H9 (cell line): ENCODE measurements at regions not wholly inside any gene's neighbourhood (a gene's known extent, or its start where the extent isn't known, plus 50 kb on each side); places are given as distances from the start of the nearest gene placed in this dataset.

Experiments used
- DNase-seq: peaks from one replicate; pipeline ENCODE4 v3.0.0-alpha.2; 2017
- H2AFZ ChIP-seq: one replicate; pipeline ENCODE4 v1.6.1; 2013; ENCODE audit warnings: mild to moderate bottlenecking, low read length, control low read depth, moderate library complexity
- H2AK5ac ChIP-seq: 2 replicates; pipeline ENCODE4 v1.6.1; 2013; ENCODE audit warnings: low read length, control low read depth, mixed read lengths; ENCODE audit not compliant: insufficient read length
- H2BK120ac ChIP-seq: one replicate; pipeline ENCODE4 v1.6.1; 2013; ENCODE audit warnings: low read depth, mild to moderate bottlenecking, low read length, control low read depth, inconsistent platforms; ENCODE audit not compliant: poor library complexity, severe bottlenecking
- H2BK12ac ChIP-seq: 2 replicates; pipeline ENCODE4 v1.6.1; 2013; ENCODE audit warnings: low read length, control low read depth, mixed read lengths, low read depth; ENCODE audit not compliant: insufficient read length
- H2BK15ac ChIP-seq: 2 replicates; pipeline ENCODE4 v1.6.1; 2013; ENCODE audit warnings: low read depth, low read length, control low read depth
- H2BK20ac ChIP-seq: one replicate; pipeline ENCODE4 v1.6.1; 2013; ENCODE audit warnings: low read depth, mild to moderate bottlenecking, low read length, control low read depth, inconsistent platforms; ENCODE audit not compliant: poor library complexity, severe bottlenecking
- H2BK5ac ChIP-seq: 2 replicates; pipeline ENCODE4 v1.6.1; 2013; ENCODE audit warnings: low read length, control low read depth, mixed read lengths; ENCODE audit not compliant: insufficient read length
- H3K14ac ChIP-seq: 2 replicates; pipeline ENCODE4 v1.6.1; 2013; ENCODE audit warnings: low read length, control low read depth; ENCODE audit not compliant: insufficient read depth
- H3K18ac ChIP-seq: 2 replicates; pipeline ENCODE4 v1.6.1; 2013; ENCODE audit warnings: low read depth, mild to moderate bottlenecking, mixed read lengths, low read length, control low read depth; ENCODE audit not compliant: insufficient read length
- H3K23ac ChIP-seq: 2 replicates; pipeline ENCODE4 v1.6.1; 2013; ENCODE audit warnings: low read length, control low read depth, mixed read lengths, low read depth; ENCODE audit not compliant: insufficient read length
- H3K23me2 ChIP-seq: 2 replicates; pipeline ENCODE4 v1.6.1; 2013; ENCODE audit warnings: low read depth, mild to moderate bottlenecking, mixed read lengths, low read length, control low read depth; ENCODE audit not compliant: insufficient read length, poor library complexity, severe bottlenecking
- H3K27ac ChIP-seq: 2 replicates; pipeline ENCODE4 v1.5.1; 2013; ENCODE audit warnings: low read length, control low read depth, mixed read lengths, low read depth; ENCODE audit not compliant: insufficient read length
- H3K27me3 ChIP-seq: 2 replicates; pipeline ENCODE4 v1.6.1; 2013; ENCODE audit warnings: low read length, control low read depth, inconsistent platforms; ENCODE audit not compliant: insufficient read depth
- H3K4ac ChIP-seq: 2 replicates; pipeline ENCODE4 v1.6.1; 2013; ENCODE audit warnings: low read depth, mild to moderate bottlenecking, control low read depth, inconsistent platforms, low read length, moderate library complexity
- H3K4me1 ChIP-seq: 2 replicates; pipeline ENCODE4 v1.6.1; 2013; ENCODE audit warnings: low read length, control low read depth, inconsistent platforms; ENCODE audit not compliant: insufficient read depth
- H3K4me2 ChIP-seq: 2 replicates; pipeline ENCODE4 v1.6.1; 2013; ENCODE audit warnings: low read length, control low read depth, mixed read lengths; ENCODE audit not compliant: insufficient read length, insufficient read depth
- H3K56ac ChIP-seq: 2 replicates; pipeline ENCODE4 v1.6.1; 2013; ENCODE audit warnings: low read depth, mild to moderate bottlenecking, mixed read lengths, low read length, control low read depth; ENCODE audit not compliant: insufficient read length
- H3K79me1 ChIP-seq: 2 replicates; pipeline ENCODE4 v1.6.1; 2013; ENCODE audit warnings: low read depth, mild to moderate bottlenecking, moderate library complexity, low read length, control low read depth, inconsistent platforms; ENCODE audit not compliant: insufficient read depth, poor library complexity, severe bottlenecking
- H3K79me2 ChIP-seq: 2 replicates; pipeline ENCODE4 v1.6.1; 2013; ENCODE audit warnings: low read length, control low read depth, inconsistent platforms; ENCODE audit not compliant: insufficient read depth
- H3K9ac ChIP-seq: 2 replicates; pipeline ENCODE4 v1.6.1; 2013; ENCODE audit warnings: low read length, control low read depth, mixed read lengths; ENCODE audit not compliant: insufficient read length; ENCODE audit errors: extremely low read depth
- H3K9me3 ChIP-seq: one replicate; pipeline ENCODE4 v1.6.1; 2013; ENCODE audit warnings: low read depth, low read length, inconsistent platforms; ENCODE audit not compliant: control insufficient read depth
- H3T11ph ChIP-seq: one replicate; pipeline ENCODE4 v1.6.1; 2013; ENCODE audit warnings: mild to moderate bottlenecking, low read length, control low read depth, inconsistent platforms
- H4K20me1 ChIP-seq: one replicate; pipeline ENCODE4 v1.6.1; 2013; ENCODE audit not compliant: control insufficient read depth, insufficient read length, insufficient read depth
- H4K5ac ChIP-seq: 2 replicates; pipeline ENCODE4 v1.6.1; 2013; ENCODE audit warnings: low read depth, mild to moderate bottlenecking, mixed read lengths, low read length, control low read depth; ENCODE audit not compliant: insufficient read length
- H4K8ac ChIP-seq: replicated peaks from 2 replicates; pipeline ENCODE4 v1.6.1; 2013; ENCODE audit warnings: low read length, control low read depth, mixed read lengths, low read depth; ENCODE audit not compliant: insufficient read length
- H4K91ac ChIP-seq: 2 replicates; pipeline ENCODE4 v1.6.1; 2013; ENCODE audit warnings: low read depth, mild to moderate bottlenecking, moderate library complexity, mixed read lengths, low read length, control low read depth; ENCODE audit not compliant: insufficient read length
- H3K27ac Mint-ChIP-seq, 3 experiments: 2 replicates in 2 of 3; 3 replicates in 1 of 3; pipeline ENCODE4 v1.8.0; 2020 to 2021; ENCODE audit warnings: mixed read lengths in 3 of 3, mild to moderate bottlenecking in 1 of 3, moderate library complexity in 1 of 3
- H3K27me3 Mint-ChIP-seq: 2 replicates; pipeline ENCODE4 v1.8.0; 2021; ENCODE audit warnings: low read depth, mild to moderate bottlenecking, moderate library complexity, mixed read lengths
- H3K36me3 Mint-ChIP-seq, 3 experiments: 2 replicates in 2 of 3; 3 replicates in 1 of 3; pipeline ENCODE4 v1.8.0; 2020 to 2021; ENCODE audit warnings: low read depth in 3 of 3, mixed read lengths in 3 of 3; ENCODE audit not compliant: insufficient read depth in 1 of 3
- H3K4me1 Mint-ChIP-seq, 2 experiments: 2 replicates each; pipeline ENCODE4 v1.8.0; 2020; ENCODE audit warnings: mixed read lengths in 2 of 2
- H3K4me3 Mint-ChIP-seq, 2 experiments: 2 replicates in 1 of 2; 3 replicates in 1 of 2; pipeline ENCODE4 v1.8.0; 2020 to 2021; ENCODE audit warnings: mild to moderate bottlenecking in 2 of 2, mixed read lengths in 2 of 2, moderate library complexity in 1 of 2
- H3K9me3 Mint-ChIP-seq, 2 experiments: 2 replicates in 1 of 2; 3 replicates in 1 of 2; pipeline ENCODE4 v1.8.0; 2020; ENCODE audit warnings: mild to moderate bottlenecking in 2 of 2, mixed read lengths in 2 of 2, moderate library complexity in 1 of 2
- CTCF ChIP-seq: fragments of 200-600 bp; sonication (generic); conservative IDR thresholded peaks from 3 replicates; pipeline ENCODE4 v1.8.0; 2021; ENCODE audit warnings: antibody characterized with exemption, mild to moderate bottlenecking
- WGBS: extraction: QIAGEN DNeasy Blood & Tissue Kit; methylation state at CpG from one replicate; pipeline ENCODE4 v1.1.7; 2013; ENCODE audit warnings: missing lambda C conversion rate, low lambda C conversion rate, mixed read lengths; ENCODE audit not compliant: insufficient read length; ENCODE audit errors: extremely low coverage; 5-methylcytosine and 5-hydroxymethylcytosine counted together

DNA sequence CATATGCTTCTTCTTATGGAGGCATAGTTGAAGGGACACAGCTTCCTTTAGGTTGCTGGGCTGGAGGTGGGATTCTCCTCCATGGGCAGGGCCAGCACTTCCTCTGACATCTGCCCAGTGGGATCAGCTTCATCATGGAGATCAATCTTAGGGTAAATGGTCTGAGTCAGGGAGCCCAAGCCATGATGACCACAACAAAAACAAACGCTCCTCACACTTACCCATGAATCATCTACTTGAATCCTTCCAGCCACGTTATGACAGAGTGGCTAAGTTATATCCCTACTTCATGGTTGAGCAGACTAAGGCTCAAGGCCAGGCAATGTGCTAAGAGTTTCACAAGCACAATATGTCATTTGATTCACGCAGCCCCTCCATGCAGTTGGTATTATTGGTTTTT, 87.2 kb upstream of the NMNAT3 start:
- Histone ChIP-seq H3K27ac (no peak overlapping the region), H2BK20ac (no peak overlapping the region), H3K14ac (no peak overlapping the region), H3K9me3 (no peaks in the 10 kb centered on the region), H4K20me1 (no peaks in the 10 kb centered on the region), H4K8ac (no peak overlapping the region), H2AK5ac (no peak overlapping the region), H3K4ac (no peak overlapping the region), H4K91ac (no peak overlapping the region), H2BK5ac (no peak overlapping the region), H3K79me2 (no peaks in the 10 kb centered on the region), H2BK15ac (no peak overlapping the region), H2BK12ac (no peak overlapping the region), H3K9ac (no peak overlapping the region), H3T11ph (no peak overlapping the region), H3K23me2 (no peaks in the 10 kb centered on the region), H2BK120ac (no peak overlapping the region), H3K79me1 (no peaks in the 10 kb centered on the region), H2AFZ (no peak overlapping the region), H3K56ac (no peak overlapping the region), H3K18ac (no peak overlapping the region), H3K23ac (no peak overlapping the region), H3K4me1 (no peaks in the 10 kb centered on the region), H3K27me3 (no peaks in the 10 kb centered on the region), H4K5ac (no peak overlapping the region), H3K4me2 (no peak overlapping the region)
- Mint-ChIP-seq H3K4me3 (no peak overlapping the region), H3K9me3 (no peaks in the 10 kb centered on the region), H3K4me1 (no peaks in the 10 kb centered on the region), H3K36me3 (no peaks in the 10 kb centered on the region), H3K27ac (no peak overlapping the region), H3K27me3 (no peaks in the 10 kb centered on the region; the same call in 1 of the 2 replicates)
- WGBS: no CpG with 5 or more reads among the region's 3 CpGs
- DNase-seq: no peak
- TF ChIP-seq CTCF: no peak
